Keratinocyte (primary cell): ENCODE measurements at regions not wholly inside any gene's neighbourhood (a gene's known extent, or its start where the extent isn't known, plus 50 kb on each side); places are given as distances from the start of the nearest gene placed in this dataset.

Experiments
- EZH2 ChIP-seq: IDR thresholded peaks from one replicate; pipeline ENCODE4 v1.6.1; 2012; ENCODE audit warnings: inconsistent platforms, mild to moderate bottlenecking, low read length, moderate library complexity
- TF ChIP-seq, protein P1 (sequence below), 3 experiments: IDR thresholded peaks in 1 of 3; conservative IDR thresholded peaks in 1 of 3; optimal IDR thresholded peaks in 1 of 3; 2 replicates in 2 of 3; 3 replicates in 1 of 3; pipeline versions ENCODE3 to v1.5.1; 2011; ENCODE audit warnings: low read length in 3 of 3, mild to moderate bottlenecking in 3 of 3, moderate library complexity in 2 of 3, control low read depth in 1 of 3, inconsistent platforms in 1 of 3; ENCODE audit not compliant: insufficient read depth in 2 of 3; ENCODE audit errors: extremely low read depth in 1 of 3

GRCh38 chr10:131431978-131432690 is 120.6 kb upstream of the TCERG1L start:
- TF ChIP-seq, protein P1, sequence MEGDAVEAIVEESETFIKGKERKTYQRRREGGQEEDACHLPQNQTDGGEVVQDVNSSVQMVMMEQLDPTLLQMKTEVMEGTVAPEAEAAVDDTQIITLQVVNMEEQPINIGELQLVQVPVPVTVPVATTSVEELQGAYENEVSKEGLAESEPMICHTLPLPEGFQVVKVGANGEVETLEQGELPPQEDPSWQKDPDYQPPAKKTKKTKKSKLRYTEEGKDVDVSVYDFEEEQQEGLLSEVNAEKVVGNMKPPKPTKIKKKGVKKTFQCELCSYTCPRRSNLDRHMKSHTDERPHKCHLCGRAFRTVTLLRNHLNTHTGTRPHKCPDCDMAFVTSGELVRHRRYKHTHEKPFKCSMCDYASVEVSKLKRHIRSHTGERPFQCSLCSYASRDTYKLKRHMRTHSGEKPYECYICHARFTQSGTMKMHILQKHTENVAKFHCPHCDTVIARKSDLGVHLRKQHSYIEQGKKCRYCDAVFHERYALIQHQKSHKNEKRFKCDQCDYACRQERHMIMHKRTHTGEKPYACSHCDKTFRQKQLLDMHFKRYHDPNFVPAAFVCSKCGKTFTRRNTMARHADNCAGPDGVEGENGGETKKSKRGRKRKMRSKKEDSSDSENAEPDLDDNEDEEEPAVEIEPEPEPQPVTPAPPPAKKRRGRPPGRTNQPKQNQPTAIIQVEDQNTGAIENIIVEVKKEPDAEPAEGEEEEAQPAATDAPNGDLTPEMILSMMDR (optimal IDR thresholded peaks at IDR 0.05 in 1 of 3, IDR thresholded peaks at IDR 0.05 in 1 of 3, conservative IDR thresholded peaks at IDR 0.05 in 1 of 3; ENCODE audit: extremely low read depth in 1 of 3, insufficient read depth in 2 of 3, low read length in 3 of 3), result no peak
- TF ChIP-seq EZH2, result no peak
